ENCODE measurements at regions not wholly inside any gene's neighbourhood (a gene's known extent, or its start where the extent isn't known, plus 50 kb on each side); places are given as distances from the start of the nearest gene placed in this dataset.

DNA sequence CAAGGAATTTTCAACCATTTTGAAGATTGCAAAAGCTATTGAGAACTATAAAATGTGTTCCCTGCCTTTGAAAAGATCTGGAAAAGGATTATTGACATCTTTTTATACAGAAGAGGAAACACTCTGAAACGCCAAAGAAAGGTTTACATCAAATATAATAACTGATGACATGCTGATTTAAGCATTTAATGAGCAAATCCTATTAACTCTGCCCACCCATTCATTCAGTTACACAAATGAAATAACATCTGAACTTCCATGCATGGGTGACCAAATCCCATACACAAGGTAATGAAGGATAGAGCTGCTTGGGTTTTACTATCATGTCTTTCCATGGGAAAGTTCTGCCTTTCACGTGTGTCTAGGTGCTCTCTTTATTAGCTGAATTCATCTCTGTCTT, 589.4 kb upstream of the WWC1 start:
- ATAC-seq (ENCODE audit: low FRiP score) (no peak), DNase-seq (no peak)
- Histone ChIP-seq H3K27me3 (ENCODE audit: control insufficient read depth in 1 of 2, insufficient read depth in 2 of 2, low read length in 1 of 2) (peaks cover 0 to 1% of the 10 kb centered on the region in 2 donors), H3K4me3 (ENCODE audit: low read length in 2 of 2) (no peak overlapping the region), H3K27ac (ENCODE audit: low read depth in 1 of 2, low read length in 2 of 2) (no peak overlapping the region), H3K36me3 (ENCODE audit: control insufficient read depth in 1 of 2, insufficient read depth in 2 of 2, low read length in 1 of 2) (no peaks in the 10 kb centered on the region), H3K9me3 (ENCODE audit: control insufficient read depth, low read length) (no peaks in the 10 kb centered on the region), H3K4me1 (ENCODE audit: control insufficient read depth in 1 of 2, insufficient read depth in 2 of 2, low read length in 2 of 2) (no peaks in the 10 kb centered on the region)
- intact Hi-C loops (cut with DNase I) = no loop called here
- 54 to 62% methylated on average over 2 of the region's 2 CpGs for WGBS, 2 donors

DNA sequence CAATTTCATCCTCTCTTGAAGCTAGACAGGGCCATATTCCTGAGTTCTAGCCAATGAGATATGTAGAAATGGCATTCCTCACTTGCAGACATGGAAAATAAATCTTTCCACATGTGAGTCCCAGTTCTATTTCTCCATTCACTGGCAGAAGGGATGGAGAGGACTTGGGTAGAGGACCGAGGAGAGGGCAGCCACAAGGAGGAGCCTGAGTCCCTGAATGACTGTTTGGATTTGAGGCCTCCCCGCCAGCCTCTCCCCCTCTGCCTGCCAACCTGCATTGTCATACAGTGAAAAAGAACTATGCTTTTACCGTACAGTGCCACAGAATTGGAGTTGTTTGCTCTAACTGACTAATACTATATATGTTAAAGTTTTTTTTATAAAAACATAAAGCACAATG, 583.0 kb upstream of the WWC1 start:
- intact Hi-C loops (cut with DNase I) = no loop called here
- no peak for ATAC-seq (ENCODE audit: low FRiP score)
- no peaks in the 10 kb centered on the region for H3K36me3 ChIP-seq (ENCODE audit: control insufficient read depth in 1 of 2, insufficient read depth in 2 of 2, low read length in 1 of 2)
- 67 to 73% methylated on average over 3 of the region's 3 CpGs for WGBS, 2 donors
- H3K4me1 ChIP-seq (ENCODE audit: control insufficient read depth in 1 of 2, insufficient read depth in 2 of 2, low read length in 2 of 2) = no peaks in the 10 kb centered on the region
- H3K27ac ChIP-seq (ENCODE audit: low read depth in 1 of 2, low read length in 2 of 2) = no peak overlapping the region
- no peak for DNase-seq
- no peaks in the 10 kb centered on the region for H3K9me3 ChIP-seq (ENCODE audit: control insufficient read depth, low read length)
- no peak overlapping the region for H3K4me3 ChIP-seq (ENCODE audit: low read length in 2 of 2)
- no peaks in the 10 kb centered on the region for H3K27me3 ChIP-seq (ENCODE audit: control insufficient read depth in 1 of 2, insufficient read depth in 2 of 2, low read length in 1 of 2)

DNA sequence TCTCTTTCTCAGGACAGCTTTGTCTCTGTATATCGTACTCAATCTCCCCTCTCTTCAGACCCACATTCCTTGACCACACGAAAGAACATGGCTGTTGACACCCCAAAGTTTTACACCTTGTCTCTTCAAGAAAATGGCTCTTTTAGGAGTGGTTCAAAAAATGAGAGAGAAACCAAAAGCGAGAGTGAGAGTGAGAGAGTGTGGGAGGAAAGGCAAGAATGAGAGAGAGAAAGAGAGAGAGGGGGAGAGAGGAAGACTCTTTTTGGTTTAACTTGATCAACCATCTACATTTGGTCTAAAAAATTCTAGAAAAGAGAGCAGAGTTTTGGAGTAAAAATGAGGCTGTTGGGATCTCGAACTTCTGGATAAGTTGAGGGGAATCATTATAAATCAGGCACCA, 581.8 kb upstream of the WWC1 start:
- Histone ChIP-seq H3K27ac (ENCODE audit: low read depth in 1 of 2, low read length in 2 of 2) (no peak overlapping the region), H3K27me3 (ENCODE audit: control insufficient read depth in 1 of 2, insufficient read depth in 2 of 2, low read length in 1 of 2) (no peaks in the 10 kb centered on the region), H3K4me3 (ENCODE audit: low read length in 2 of 2) (no peak overlapping the region), H3K9me3 (ENCODE audit: control insufficient read depth, low read length) (no peaks in the 10 kb centered on the region), H3K4me1 (ENCODE audit: control insufficient read depth in 1 of 2, insufficient read depth in 2 of 2, low read length in 2 of 2) (no peaks in the 10 kb centered on the region), H3K36me3 (ENCODE audit: control insufficient read depth in 1 of 2, insufficient read depth in 2 of 2, low read length in 1 of 2) (no peaks in the 10 kb centered on the region)
- ATAC-seq (ENCODE audit: low FRiP score) (no peak), DNase-seq (no peak)
- intact Hi-C loops (cut with DNase I) = no loop called here
- WGBS, 2 donors = 90 to 91% methylated on average over 4 of the region's 4 CpGs

DNA sequence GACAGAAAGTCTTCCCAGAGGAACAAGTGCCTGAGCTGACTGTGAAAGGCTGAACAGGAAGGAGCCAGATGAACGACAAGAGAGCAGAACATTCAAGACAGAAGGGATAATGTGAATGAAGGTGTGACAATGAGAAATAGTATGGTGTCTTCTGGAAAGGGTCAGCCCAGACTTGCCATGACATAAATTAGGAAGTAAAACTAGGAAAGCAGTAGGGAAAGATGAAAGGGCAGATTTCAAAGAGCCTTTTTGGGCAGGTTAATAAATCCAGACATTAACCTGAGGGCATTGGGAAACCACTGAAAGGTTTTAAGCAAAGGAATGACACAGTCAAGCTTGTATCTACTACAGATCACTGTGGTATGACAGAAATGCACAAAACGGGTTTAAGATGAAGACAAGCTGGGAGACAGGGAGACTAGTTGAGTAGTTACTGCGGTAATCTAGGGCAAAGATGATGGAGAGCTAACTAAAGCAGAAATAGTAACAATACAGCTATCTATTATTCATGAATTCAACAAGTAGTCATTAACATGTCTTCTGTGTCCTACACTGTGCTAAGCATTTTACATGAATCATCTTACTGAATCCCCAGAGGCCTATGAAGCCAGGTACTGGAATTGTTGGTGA, 580.9 kb upstream of the WWC1 start:
- H3K36me3 ChIP-seq (ENCODE audit: control insufficient read depth in 1 of 2, insufficient read depth in 2 of 2, low read length in 1 of 2) = no peaks in the 10 kb centered on the region
- no peak for ATAC-seq (ENCODE audit: low FRiP score)
- no peak overlapping the region for H3K4me3 ChIP-seq (ENCODE audit: low read length in 2 of 2)
- no peaks in the 10 kb centered on the region for H3K27me3 ChIP-seq (ENCODE audit: control insufficient read depth in 1 of 2, insufficient read depth in 2 of 2, low read length in 1 of 2)
- H3K9me3 ChIP-seq (ENCODE audit: control insufficient read depth, low read length) = no peaks in the 10 kb centered on the region
- WGBS, 2 donors = 57 to 69% methylated on average over 3 of the region's 3 CpGs
- no peaks in the 10 kb centered on the region for H3K4me1 ChIP-seq (ENCODE audit: control insufficient read depth in 1 of 2, insufficient read depth in 2 of 2, low read length in 2 of 2)
- no peak overlapping the region for H3K27ac ChIP-seq (ENCODE audit: low read depth in 1 of 2, low read length in 2 of 2)
- no peak for DNase-seq
- intact Hi-C loops (cut with DNase I) = no loop called here

DNA sequence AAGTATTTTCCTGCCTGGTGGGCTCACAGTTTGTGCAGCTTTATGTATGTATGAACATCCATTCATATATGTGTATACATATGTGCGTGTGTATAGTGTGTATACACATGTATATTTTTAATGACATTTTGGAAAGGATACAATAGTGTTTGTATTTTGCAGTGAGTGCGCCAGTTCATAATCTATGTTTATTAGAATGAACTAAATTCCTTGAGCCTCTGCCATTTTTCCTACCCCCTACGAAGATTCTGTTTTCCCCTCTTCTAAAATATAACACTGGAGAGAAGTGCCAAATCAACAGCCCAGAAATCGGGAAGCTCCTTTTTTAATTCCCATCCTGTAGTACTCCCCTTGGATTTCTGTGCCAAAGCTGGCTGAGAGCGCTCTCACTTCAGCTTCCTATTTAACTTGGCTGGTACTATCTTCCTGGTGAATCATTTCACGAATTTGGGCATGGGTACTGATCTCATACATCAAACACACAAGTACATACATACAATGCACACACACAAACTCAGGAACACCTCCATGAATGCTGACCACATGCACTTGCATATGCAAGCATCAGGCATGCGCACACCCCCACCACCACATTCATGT, 578.4 kb upstream of the WWC1 start:
- no peaks in the 10 kb centered on the region for H3K9me3 ChIP-seq (ENCODE audit: control insufficient read depth, low read length)
- no peaks in the 10 kb centered on the region for H3K36me3 ChIP-seq (ENCODE audit: control insufficient read depth in 1 of 2, insufficient read depth in 2 of 2, low read length in 1 of 2)
- H3K4me1 ChIP-seq (ENCODE audit: control insufficient read depth in 1 of 2, insufficient read depth in 2 of 2, low read length in 2 of 2) = peaks cover 0 to 3% of the 10 kb centered on the region in 2 donors
- ATAC-seq (ENCODE audit: low FRiP score) (no peak), DNase-seq (no peak)
- H3K27ac ChIP-seq (ENCODE audit: low read depth in 1 of 2, low read length in 2 of 2) = no peak overlapping the region
- H3K4me3 ChIP-seq (ENCODE audit: low read length in 2 of 2) = no peak overlapping the region
- intact Hi-C loops (cut with DNase I) = no loop called here
- no peaks in the 10 kb centered on the region for H3K27me3 ChIP-seq (ENCODE audit: control insufficient read depth in 1 of 2, insufficient read depth in 2 of 2, low read length in 1 of 2)
- WGBS, 2 donors = 48 to 51% methylated on average over 7 of the region's 7 CpGs

DNA sequence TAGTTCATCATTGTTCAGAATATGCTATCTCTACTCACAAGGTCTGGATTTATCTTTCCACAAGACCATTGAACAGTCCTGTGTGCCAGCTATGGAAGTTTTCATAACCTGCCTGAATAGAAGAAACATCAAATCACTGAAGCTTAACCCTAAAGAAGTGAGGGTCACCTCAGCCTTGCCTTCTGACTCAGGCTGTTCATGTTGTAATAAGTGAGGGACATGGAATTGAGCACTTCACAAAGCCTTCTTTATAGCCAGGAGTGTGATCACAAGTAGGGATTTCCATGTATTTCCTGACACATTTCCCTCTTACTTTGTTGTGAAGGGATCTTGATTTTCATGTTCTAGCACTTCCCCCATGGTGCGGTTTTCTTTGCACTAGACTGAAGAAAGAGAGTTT, 577.5 kb upstream of the WWC1 start:
- Histone ChIP-seq H3K9me3 (ENCODE audit: control insufficient read depth, low read length) (no peaks in the 10 kb centered on the region), H3K27ac (ENCODE audit: low read depth in 1 of 2, low read length in 2 of 2) (no peak overlapping the region), H3K4me1 (ENCODE audit: control insufficient read depth in 1 of 2, insufficient read depth in 2 of 2, low read length in 2 of 2) (peaks cover 0 to 3% of the 10 kb centered on the region in 2 donors), H3K4me3 (ENCODE audit: low read length in 2 of 2) (no peak overlapping the region), H3K27me3 (ENCODE audit: control insufficient read depth in 1 of 2, insufficient read depth in 2 of 2, low read length in 1 of 2) (no peaks in the 10 kb centered on the region), H3K36me3 (ENCODE audit: control insufficient read depth in 1 of 2, insufficient read depth in 2 of 2, low read length in 1 of 2) (no peaks in the 10 kb centered on the region)
- ATAC-seq (ENCODE audit: low FRiP score) (no peak), DNase-seq (no peak)
- WGBS, 2 donors = 93 to 100% methylated on average over 1 of the region's 1 CpG
- intact Hi-C loops (cut with DNase I) = no loop called here

DNA sequence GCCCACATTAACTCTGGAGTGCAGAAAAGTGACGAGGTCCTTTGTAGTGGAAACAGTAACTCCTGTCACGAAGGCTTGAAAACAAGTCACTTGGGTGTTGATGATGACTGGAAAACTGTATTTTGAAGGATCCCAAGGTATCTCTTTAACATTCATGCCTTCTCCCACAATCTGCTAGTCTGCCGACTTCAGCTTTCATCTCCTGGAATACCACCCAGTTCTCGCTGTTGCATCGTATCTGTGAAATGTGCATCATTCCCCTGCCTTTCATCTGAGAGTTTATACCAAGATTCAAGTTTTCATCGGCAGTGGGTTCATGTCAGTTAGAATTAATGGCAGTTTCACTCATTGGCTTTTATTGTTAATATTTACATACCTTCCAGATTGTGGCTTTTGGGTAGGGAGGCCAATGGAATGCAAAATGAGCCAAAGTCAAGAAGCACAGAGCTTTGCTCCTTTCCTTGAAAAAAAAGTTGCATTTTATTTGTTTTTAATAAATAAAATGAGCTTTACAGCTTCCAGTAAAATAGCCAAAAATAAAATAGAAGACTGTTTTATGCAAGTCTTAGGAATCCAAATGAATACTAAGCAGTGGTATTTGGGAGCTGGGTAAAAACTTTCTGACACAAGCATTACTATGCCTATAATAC, 575.2 kb upstream of the WWC1 start:
- H3K4me1 ChIP-seq (ENCODE audit: control insufficient read depth in 1 of 2, insufficient read depth in 2 of 2, low read length in 2 of 2) = peaks cover 0 to 3% of the 10 kb centered on the region in 2 donors
- WGBS, 2 donors = 60 to 67% methylated on average over 6 of the region's 6 CpGs
- H3K27ac ChIP-seq (ENCODE audit: low read depth in 1 of 2, low read length in 2 of 2) = no peak overlapping the region
- H3K4me3 ChIP-seq (ENCODE audit: low read length in 2 of 2) = no peak overlapping the region
- ATAC-seq (ENCODE audit: low FRiP score) (no peak), DNase-seq (no peak)
- no peaks in the 10 kb centered on the region for H3K9me3 ChIP-seq (ENCODE audit: control insufficient read depth, low read length)
- intact Hi-C loops (cut with DNase I) = no loop called here
- H3K27me3 ChIP-seq (ENCODE audit: control insufficient read depth in 1 of 2, insufficient read depth in 2 of 2, low read length in 1 of 2) = no peaks in the 10 kb centered on the region
- H3K36me3 ChIP-seq (ENCODE audit: control insufficient read depth in 1 of 2, insufficient read depth in 2 of 2, low read length in 1 of 2) = no peaks in the 10 kb centered on the region

DNA sequence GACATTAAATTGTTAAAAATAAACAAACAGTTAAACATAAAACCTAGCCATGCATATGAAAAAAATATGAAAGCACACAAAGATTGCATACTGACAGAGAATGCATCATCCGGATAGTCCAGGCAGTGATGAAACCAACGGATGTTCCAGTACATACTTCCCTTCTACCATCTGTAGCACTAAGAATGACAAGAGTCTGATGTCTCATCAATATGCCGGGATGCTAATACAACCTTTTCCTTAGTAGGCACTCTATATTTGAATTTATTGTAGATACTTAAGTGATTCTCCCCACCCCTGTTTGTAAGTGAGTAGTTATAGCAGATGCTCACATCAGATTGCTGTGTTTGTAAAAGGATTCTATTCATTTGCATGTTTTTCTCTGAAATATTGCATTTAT, 571.2 kb upstream of the WWC1 start:
- ATAC-seq (ENCODE audit: low FRiP score) = no peak
- Histone ChIP-seq H3K27ac (ENCODE audit: low read depth in 1 of 2, low read length in 2 of 2) (no peak overlapping the region), H3K27me3 (ENCODE audit: control insufficient read depth in 1 of 2, insufficient read depth in 2 of 2, low read length in 1 of 2) (no peaks in the 10 kb centered on the region), H3K4me3 (ENCODE audit: low read length in 2 of 2) (no peak overlapping the region), H3K4me1 (ENCODE audit: control insufficient read depth in 1 of 2, insufficient read depth in 2 of 2, low read length in 2 of 2) (peaks cover 0 to 3% of the 10 kb centered on the region in 2 donors), H3K9me3 (ENCODE audit: control insufficient read depth, low read length) (no peaks in the 10 kb centered on the region), H3K36me3 (ENCODE audit: control insufficient read depth in 1 of 2, insufficient read depth in 2 of 2, low read length in 1 of 2) (no peaks in the 10 kb centered on the region)
- WGBS, 2 donors = 83 to 91% methylated on average over 3 of the region's 3 CpGs
- no peak for DNase-seq
- intact Hi-C loops (cut with DNase I) = loop anchor here (5.0 to 10.0 kb wide), 2 partner anchors 135 to 502 kb away; no protein-coding TSS in a partner anchor

All from aorta (tissue), 5 donors.